CD4-positive, alpha-beta T cell (primary cell): ENCODE measurements at regions not wholly inside any gene's neighbourhood (a gene's known extent, or its start where the extent isn't known, plus 50 kb on each side); places are given as distances from the start of the nearest gene placed in this dataset.

Experiments
- ATAC-seq: fragments of 200-7000 bp; cut with Tn5 transposase; one replicate; pipeline ENCODE4 v1.10.0; 2022; ENCODE audit warnings: mild to moderate bottlenecking; ENCODE audit not compliant: poor library complexity
- CTCF ChIA-PET: fragments of 350-600 bp; sonication (Branson Sonifier 250); formaldehyde crosslinking; loops from one replicate; lab custom pipeline; 2021; ENCODE audit warnings: antibody characterized with exemption, inconsistent platforms; lab: Charles Lee
- POLR2A ChIA-PET: fragments of 350-600 bp; sonication (Branson Sonifier 250); formaldehyde crosslinking; loops from one replicate; lab custom pipeline; 2021; ENCODE audit warnings: antibody characterized with exemption, inconsistent platforms; lab: Charles Lee
- DNase-seq, 14 experiments: peaks; one replicate each; pipeline ENCODE4 v3.0.0-alpha.2; 2013 to 2020; ENCODE audit warnings: mixed read lengths in 2 of 14
- H3K27ac ChIP-seq, 2 donors: one replicate each; pipeline versions ENCODE4 v1.5.1 to v1.7.0; 2013; ENCODE audit warnings: low read length in 2 of 2, low read depth in 1 of 2, mild to moderate bottlenecking in 1 of 2
- H3K27me3 ChIP-seq, 2 experiments: 1 replicate in 1 of 2; 2 replicates in 1 of 2; pipeline versions ENCODE4 v1.6.1 to v1.7.0; 2013; ENCODE audit warnings: low read length in 2 of 2, control low read depth in 1 of 2, mild to moderate bottlenecking in 1 of 2, moderate library complexity in 1 of 2; ENCODE audit not compliant: insufficient read depth in 2 of 2, control insufficient read depth in 1 of 2
- H3K36me3 ChIP-seq: one replicate; pipeline ENCODE4 v1.6.1; 2013; ENCODE audit warnings: low read length, control low read depth; ENCODE audit not compliant: insufficient read depth
- H3K4me1 ChIP-seq: one replicate; pipeline ENCODE4 v1.6.1; 2013; ENCODE audit warnings: low read length, control low read depth; ENCODE audit not compliant: insufficient read depth
- H3K4me3 ChIP-seq: one replicate; pipeline ENCODE4 v1.5.1; 2013; ENCODE audit warnings: mild to moderate bottlenecking, low read length, moderate library complexity
- H3K9me3 ChIP-seq, 2 experiments: 1 replicate in 1 of 2; 2 replicates in 1 of 2; pipeline versions ENCODE4 v1.6.1 to v1.7.0; 2013; ENCODE audit warnings: low read length in 2 of 2, mild to moderate bottlenecking in 2 of 2, control low read depth in 1 of 2, moderate library complexity in 1 of 2; ENCODE audit not compliant: control insufficient read depth in 1 of 2, insufficient read depth in 1 of 2
- H3K27ac Mint-ChIP-seq: one replicate; pipeline ENCODE4 v1.8.0; 2020; ENCODE audit warnings: mixed read lengths
- H3K27me3 Mint-ChIP-seq: one replicate; pipeline ENCODE4 v1.8.0; 2021; ENCODE audit warnings: mixed read lengths
- H3K36me3 Mint-ChIP-seq: one replicate; pipeline ENCODE4 v1.8.0; 2021; ENCODE audit warnings: low read depth, mixed read lengths
- H3K4me1 Mint-ChIP-seq: one replicate; pipeline ENCODE4 v1.8.0; 2021; ENCODE audit warnings: low read depth, mixed read lengths
- H3K4me3 Mint-ChIP-seq: one replicate; pipeline ENCODE4 v1.8.0; 2020; ENCODE audit warnings: mild to moderate bottlenecking, mixed read lengths
- H3K9me3 Mint-ChIP-seq: one replicate; pipeline ENCODE4 v1.8.0; 2020; ENCODE audit warnings: mixed read lengths
- CTCF ChIP-seq: fragments of 200-600 bp; IDR thresholded peaks from one replicate; pipeline ENCODE4 v1.8.0; 2022; ENCODE audit warnings: antibody characterized with exemption, mild to moderate bottlenecking
- intact Hi-C, 2 experiments: fragments of 100-400 bp; cut with DNase I in 1 of 2; cut with micrococcal nuclease in 1 of 2; formaldehyde crosslinking; loops; one replicate each; pipeline versions ENCODE4 v1.15.1 to v1.9.0; 2023 to 2025; cut with DNase I, micrococcal nuclease

DNA sequence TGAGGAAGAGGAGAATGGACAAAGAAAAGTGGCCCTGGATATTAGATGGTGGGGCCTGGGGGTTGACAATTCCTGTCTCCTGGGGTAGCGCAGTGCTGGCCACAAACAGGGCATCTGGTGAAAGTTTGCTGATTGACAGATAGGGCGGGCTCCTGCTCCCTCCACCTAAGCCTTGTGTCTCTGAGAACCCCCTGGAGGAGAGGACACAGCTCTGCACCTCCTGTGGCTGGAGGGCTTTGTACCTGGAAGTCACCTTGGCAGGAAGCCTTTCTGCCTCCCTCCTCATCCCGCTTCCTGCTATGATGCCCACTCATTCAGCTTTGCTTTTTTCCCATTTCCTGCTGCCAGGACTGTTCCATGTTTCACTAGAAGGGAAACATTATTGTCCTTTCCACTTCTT lies 72.4 kb downstream of the RHOB start:
- no peak for ATAC-seq

GRCh38 chr2:20520128-20520527 lies 73.3 kb downstream of the RHOB start:
- no peak overlapping the region for H3K27ac Mint-ChIP-seq
- H3K4me3 ChIP-seq = no peak overlapping the region
- intact Hi-C loops = no loop called here

More for the DNA sequence above, 72.4 kb downstream of the RHOB start:
- Mint-ChIP-seq H3K4me1 (no peaks in the 10 kb centered on the region), H3K4me3 (no peak overlapping the region), H3K36me3 (no peaks in the 10 kb centered on the region), H3K9me3 (no peaks in the 10 kb centered on the region), H3K27me3 (no peaks in the 10 kb centered on the region), H3K27ac (no peak overlapping the region)
- ChIA-PET CTCF (no interaction called here), POLR2A (no interaction called here)
- Histone ChIP-seq H3K4me3 (no peak overlapping the region), H3K27ac (no peak overlapping the region), H3K27me3 (no peaks in the 10 kb centered on the region), H3K36me3 (no peaks in the 10 kb centered on the region), H3K4me1 (no peaks in the 10 kb centered on the region), H3K9me3 (peaks cover 0 to 4% of the 10 kb centered on the region in 2 experiments)
- intact Hi-C loops = no loop called here
- no peak for DNase-seq
- no peak for TF ChIP-seq CTCF

DNA sequence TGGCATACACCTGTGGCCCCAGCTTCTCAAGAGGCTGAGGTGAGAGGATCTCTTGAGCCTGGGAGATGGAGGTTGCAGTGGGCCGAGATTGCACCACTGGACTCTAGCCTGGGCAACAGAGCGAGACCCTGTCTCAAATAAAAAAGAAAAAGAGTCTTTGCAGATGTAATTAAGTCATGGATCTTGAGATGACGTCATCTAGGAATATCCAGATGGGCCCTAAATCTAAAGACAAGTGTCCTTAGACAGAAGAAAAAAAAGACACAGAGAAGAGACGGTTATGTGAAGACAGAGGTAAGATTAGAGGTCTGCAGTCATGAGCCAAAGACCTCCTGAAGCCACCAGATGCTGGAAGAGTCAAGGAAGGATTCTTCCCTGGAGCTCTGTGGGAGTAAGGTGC lies 74.3 kb downstream of the RHOB start:
- intact Hi-C loops = no loop called here

More at GRCh38 chr2:20520128-20520527, 73.3 kb downstream of the RHOB start:
- peaks cover 0 to 2% of the 10 kb centered on the region in 2 experiments for H3K27me3 ChIP-seq
- Mint-ChIP-seq H3K36me3 (no peaks in the 10 kb centered on the region), H3K4me3 (no peak overlapping the region), H3K27me3 (no peaks in the 10 kb centered on the region), H3K4me1 (no peaks in the 10 kb centered on the region), H3K9me3 (no peaks in the 10 kb centered on the region)
- H3K9me3 ChIP-seq = no peaks in the 10 kb centered on the region
- H3K27ac ChIP-seq = no peak overlapping the region
- H3K4me1 ChIP-seq = no peaks in the 10 kb centered on the region
- H3K36me3 ChIP-seq = no peaks in the 10 kb centered on the region
- no peak for TF ChIP-seq CTCF
- ChIA-PET POLR2A (no interaction called here), CTCF (no interaction called here)
- no peak for ATAC-seq
- peak in 1 of 14 experiments; percentile 11 for DNase-seq

More for the DNA sequence above, 74.3 kb downstream of the RHOB start:
- ATAC-seq (no peak), DNase-seq (no peak)
- Histone ChIP-seq H3K36me3 (no peaks in the 10 kb centered on the region), H3K27me3 (peaks cover 0 to 2% of the 10 kb centered on the region in 2 experiments), H3K27ac (no peak overlapping the region), H3K4me3 (no peak overlapping the region), H3K4me1 (no peaks in the 10 kb centered on the region), H3K9me3 (no peaks in the 10 kb centered on the region)
- Mint-ChIP-seq H3K36me3 (no peaks in the 10 kb centered on the region), H3K4me1 (no peaks in the 10 kb centered on the region), H3K27me3 (no peaks in the 10 kb centered on the region), H3K4me3 (no peak overlapping the region), H3K9me3 (no peaks in the 10 kb centered on the region), H3K27ac (no peak overlapping the region)
- ChIA-PET CTCF (no interaction called here), POLR2A (no interaction called here)
- no peak for TF ChIP-seq CTCF
